Nephron progenitor cell (in vitro differentiated cells): ENCODE measurements at regions not wholly inside any gene's neighbourhood (a gene's known extent, or its start where the extent isn't known, plus 50 kb on each side); places are given as distances from the start of the nearest gene placed in this dataset.

Source experiments
- DNase-seq: peaks from one replicate; pipeline ENCODE4 v3.0.0; 2021
- H3K27ac Mint-ChIP-seq: 2 replicates; pipeline ENCODE4 v1.8.0; 2021; ENCODE audit warnings: mild to moderate bottlenecking, moderate library complexity, mixed read lengths
- H3K27me3 Mint-ChIP-seq: 2 replicates; pipeline ENCODE4 v1.8.0; 2021; ENCODE audit warnings: mild to moderate bottlenecking, low read depth, mixed read lengths; ENCODE audit not compliant: poor library complexity
- H3K36me3 Mint-ChIP-seq: 2 replicates; pipeline ENCODE4 v1.8.0; 2021; ENCODE audit warnings: low read depth, mixed read lengths
- H3K4me1 Mint-ChIP-seq: 2 replicates; pipeline ENCODE4 v1.8.0; 2021; ENCODE audit warnings: mixed read lengths
- H3K4me3 Mint-ChIP-seq: 2 replicates; pipeline ENCODE4 v1.8.0; 2021; ENCODE audit warnings: mild to moderate bottlenecking, moderate library complexity, mixed read lengths
- H3K9me3 Mint-ChIP-seq: 2 replicates; pipeline ENCODE4 v1.8.0; 2021; ENCODE audit warnings: mild to moderate bottlenecking, moderate library complexity, mixed read lengths
- TF ChIP-seq, protein P1 (sequence below): fragments of 200-600 bp; sonication (generic); IDR thresholded peaks from 2 replicates; pipeline ENCODE4 v1.5.0; 2021; ENCODE audit warnings: antibody characterized with exemption

DNA sequence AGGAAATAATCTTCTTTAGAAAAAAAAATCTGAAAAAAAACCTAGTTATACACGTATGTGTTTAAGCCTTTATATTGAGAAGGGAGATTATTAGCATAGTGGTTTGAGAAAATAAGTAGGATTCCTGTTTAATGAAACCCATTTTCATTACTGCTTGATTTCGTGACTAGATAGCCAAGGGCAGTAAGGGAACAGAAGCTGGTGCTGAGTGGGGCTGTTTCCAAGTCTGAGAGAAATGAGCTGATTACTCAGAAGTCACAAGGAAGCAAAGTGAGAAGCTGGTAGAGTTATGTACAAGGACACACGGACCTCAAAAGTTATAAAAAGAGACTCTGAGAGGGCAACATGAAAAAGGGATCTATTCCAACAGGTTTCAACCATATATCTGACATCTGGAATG lies 256.5 kb downstream of the TTLL7 start:
- H3K4me3 Mint-ChIP-seq, result no peak overlapping the region
- TF ChIP-seq, protein P1, sequence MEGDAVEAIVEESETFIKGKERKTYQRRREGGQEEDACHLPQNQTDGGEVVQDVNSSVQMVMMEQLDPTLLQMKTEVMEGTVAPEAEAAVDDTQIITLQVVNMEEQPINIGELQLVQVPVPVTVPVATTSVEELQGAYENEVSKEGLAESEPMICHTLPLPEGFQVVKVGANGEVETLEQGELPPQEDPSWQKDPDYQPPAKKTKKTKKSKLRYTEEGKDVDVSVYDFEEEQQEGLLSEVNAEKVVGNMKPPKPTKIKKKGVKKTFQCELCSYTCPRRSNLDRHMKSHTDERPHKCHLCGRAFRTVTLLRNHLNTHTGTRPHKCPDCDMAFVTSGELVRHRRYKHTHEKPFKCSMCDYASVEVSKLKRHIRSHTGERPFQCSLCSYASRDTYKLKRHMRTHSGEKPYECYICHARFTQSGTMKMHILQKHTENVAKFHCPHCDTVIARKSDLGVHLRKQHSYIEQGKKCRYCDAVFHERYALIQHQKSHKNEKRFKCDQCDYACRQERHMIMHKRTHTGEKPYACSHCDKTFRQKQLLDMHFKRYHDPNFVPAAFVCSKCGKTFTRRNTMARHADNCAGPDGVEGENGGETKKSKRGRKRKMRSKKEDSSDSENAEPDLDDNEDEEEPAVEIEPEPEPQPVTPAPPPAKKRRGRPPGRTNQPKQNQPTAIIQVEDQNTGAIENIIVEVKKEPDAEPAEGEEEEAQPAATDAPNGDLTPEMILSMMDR, result no peak
- no peak for DNase-seq
- H3K4me1 Mint-ChIP-seq, result peaks cover 59% of the 10 kb centered on the region
- no peaks in the 10 kb centered on the region for H3K27me3 Mint-ChIP-seq
- H3K36me3 Mint-ChIP-seq, result no peaks in the 10 kb centered on the region
- H3K27ac Mint-ChIP-seq, result no peak overlapping the region
- H3K9me3 Mint-ChIP-seq, result no peaks in the 10 kb centered on the region

DNA sequence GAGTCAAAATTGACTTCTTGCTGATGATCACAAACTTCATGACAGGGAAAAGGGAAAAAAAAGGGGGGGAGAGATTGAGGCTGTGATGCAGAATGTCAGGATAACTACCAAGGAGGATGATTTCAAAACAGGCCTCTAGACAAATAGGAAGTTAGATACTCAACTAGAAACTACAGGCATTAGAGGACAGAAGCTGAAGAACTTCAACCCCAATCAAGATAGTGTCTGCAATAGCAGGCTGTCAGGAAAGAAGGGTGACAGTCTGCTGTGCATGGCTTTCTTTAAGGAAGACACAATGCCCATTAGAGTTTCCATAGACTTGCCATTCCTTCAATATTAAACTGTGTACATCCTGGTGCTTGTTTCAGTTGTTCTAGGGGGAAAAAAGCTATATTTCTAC lies 257.2 kb downstream of the TTLL7 start:
- no peak for DNase-seq
- Mint-ChIP-seq H3K4me3 (peak overlapping the region; percentile 59), H3K27ac (peak overlapping the region; percentile 52), H3K27me3 (no peaks in the 10 kb centered on the region), H3K4me1 (peaks cover 55% of the 10 kb centered on the region), H3K9me3 (no peaks in the 10 kb centered on the region), H3K36me3 (no peaks in the 10 kb centered on the region)
- TF ChIP-seq, protein P1, result no peak

DNA sequence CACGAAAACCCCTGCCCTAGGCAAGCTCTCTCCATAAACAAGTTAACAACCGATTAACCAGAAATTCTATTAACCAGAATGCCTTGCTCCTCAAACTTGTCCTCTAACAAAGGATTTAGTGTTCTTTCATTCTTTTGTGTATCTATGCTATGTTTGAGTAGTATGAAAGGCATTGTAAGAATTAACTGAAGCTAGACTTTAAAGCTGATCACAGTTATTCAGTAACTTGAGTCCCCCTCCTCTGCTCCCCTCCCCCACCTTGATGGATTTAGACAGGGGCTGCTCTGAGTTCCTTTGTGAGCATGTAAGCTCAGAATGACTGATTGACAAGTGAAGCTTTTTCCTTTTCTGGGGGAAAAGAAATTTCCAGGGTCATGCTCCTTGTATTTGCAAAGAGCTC lies 257.6 kb downstream of the TTLL7 start:
- peak; percentile 44 for DNase-seq
- TF ChIP-seq, protein P1, result no peak
- peaks cover 53% of the 10 kb centered on the region for H3K4me1 Mint-ChIP-seq
- no peaks in the 10 kb centered on the region for H3K9me3 Mint-ChIP-seq
- peaks cover under 1% of the 10 kb centered on the region for H3K27me3 Mint-ChIP-seq
- peak overlapping the region; percentile 59 for H3K4me3 Mint-ChIP-seq
- H3K36me3 Mint-ChIP-seq, result no peaks in the 10 kb centered on the region
- peak overlapping the region; percentile 52 for H3K27ac Mint-ChIP-seq

DNA sequence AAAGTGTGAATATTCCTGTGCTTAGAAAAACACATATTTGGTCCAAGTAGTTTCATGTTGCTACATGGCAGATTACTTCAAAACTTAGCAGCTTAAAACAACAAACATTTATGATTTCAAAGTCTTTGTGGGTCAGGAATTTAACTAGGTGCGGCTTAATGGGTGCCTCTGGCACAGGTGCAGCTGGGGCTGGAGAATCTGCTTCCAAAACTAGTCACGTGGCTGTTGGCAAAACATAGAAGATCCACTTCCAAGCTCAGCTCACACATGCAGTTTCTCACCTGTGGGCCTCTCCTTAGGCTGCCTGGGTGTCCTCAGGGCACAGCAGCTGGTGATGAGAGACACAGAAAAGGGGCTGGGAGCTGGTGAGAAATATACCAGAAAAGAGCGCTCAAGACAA lies 263.4 kb downstream of the TTLL7 start:
- Mint-ChIP-seq H3K27me3 (peaks cover 4% of the 10 kb centered on the region), H3K36me3 (no peaks in the 10 kb centered on the region), H3K4me1 (peaks cover 16% of the 10 kb centered on the region), H3K27ac (no peak overlapping the region), H3K9me3 (no peaks in the 10 kb centered on the region), H3K4me3 (no peak overlapping the region)
- TF ChIP-seq, protein P1, result no peak
- no peak for DNase-seq

DNA sequence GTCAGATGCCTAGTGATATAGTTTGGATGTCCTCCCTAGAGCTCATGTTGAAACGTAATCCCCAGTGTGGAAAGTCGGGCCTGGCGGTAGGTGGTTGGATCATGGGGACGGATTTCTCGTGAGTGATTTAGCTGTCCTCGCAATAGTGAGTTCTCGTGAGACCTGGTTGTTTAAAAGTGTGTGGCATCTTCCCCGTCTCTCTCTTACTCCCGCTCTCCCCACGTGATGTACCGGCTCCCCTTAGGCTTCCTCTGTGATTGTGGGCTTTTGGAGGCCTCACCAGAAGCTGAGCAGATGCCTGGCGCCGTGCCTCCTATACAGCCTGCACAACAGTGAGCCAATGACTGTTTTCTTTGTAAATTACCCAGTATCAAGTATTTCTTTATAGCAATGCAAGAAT lies 264.5 kb downstream of the TTLL7 start:
- TF ChIP-seq, protein P1, result no peak
- H3K9me3 Mint-ChIP-seq, result no peaks in the 10 kb centered on the region
- no peak overlapping the region for H3K4me3 Mint-ChIP-seq
- peaks cover 9% of the 10 kb centered on the region for H3K4me1 Mint-ChIP-seq
- no peak for DNase-seq
- H3K27ac Mint-ChIP-seq, result peak overlapping the region; percentile 3
- H3K36me3 Mint-ChIP-seq, result no peaks in the 10 kb centered on the region
- H3K27me3 Mint-ChIP-seq, result peaks cover 7% of the 10 kb centered on the region

DNA sequence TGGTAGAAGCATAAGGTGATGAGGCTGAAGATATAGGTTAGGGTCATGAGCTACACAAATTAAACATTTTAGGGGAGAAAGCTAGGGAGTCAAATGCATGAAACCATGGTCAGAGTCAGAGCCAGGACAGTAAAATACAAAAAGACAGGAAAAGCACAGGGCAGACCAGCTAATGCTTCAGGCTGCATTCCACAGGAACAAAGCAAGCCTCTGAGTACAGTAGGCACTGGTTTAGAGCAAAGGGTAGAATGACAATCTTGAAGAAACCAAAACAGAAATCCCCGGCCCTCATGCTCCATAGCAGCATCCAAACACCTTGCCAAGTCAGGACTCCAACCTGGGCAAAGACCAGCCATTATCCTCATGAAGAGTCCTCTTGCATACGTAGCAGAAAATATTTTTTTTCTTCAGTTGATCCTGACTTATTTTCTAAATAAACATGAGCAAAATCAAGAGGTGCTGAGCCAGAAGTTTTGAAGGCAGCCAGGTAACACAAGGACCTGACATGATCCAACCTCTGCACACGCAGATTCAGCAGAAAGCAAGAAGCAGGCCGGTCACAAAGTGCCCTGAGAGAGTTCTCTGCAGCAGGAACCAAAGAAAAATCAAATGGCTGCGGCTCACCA lies 273.1 kb downstream of the TTLL7 start:
- H3K36me3 Mint-ChIP-seq, result no peaks in the 10 kb centered on the region
- H3K27me3 Mint-ChIP-seq, result peaks cover 16% of the 10 kb centered on the region
- TF ChIP-seq, protein P1, result no peak
- no peaks in the 10 kb centered on the region for H3K4me1 Mint-ChIP-seq
- DNase-seq, result no peak
- H3K4me3 Mint-ChIP-seq, result no peak overlapping the region
- no peak overlapping the region for H3K27ac Mint-ChIP-seq
- H3K9me3 Mint-ChIP-seq, result no peaks in the 10 kb centered on the region
